AG04449 (cell line): ENCODE measurements at regions not wholly inside any gene's neighbourhood (a gene's known extent, or its start where the extent isn't known, plus 50 kb on each side); places are given as distances from the start of the nearest gene placed in this dataset.

ENCODE experiments used
- CTCF ChIA-PET: fragments of 350-600 bp; formaldehyde crosslinking; extraction: SDS; loops from one replicate; lab custom pipeline; 2021; ENCODE audit warnings: antibody characterized with exemption; lab: Yijun Ruan, JAX
- POLR2A ChIA-PET: fragments of 400-600, 350-600 bp; formaldehyde crosslinking; extraction: SDS; loops from one replicate; lab custom pipeline; 2020; ENCODE audit warnings: antibody characterized with exemption, inconsistent platforms; lab: Yijun Ruan, JAX
- DNase-seq: peaks from one replicate; pipeline ENCODE4 v3.0.0-alpha.2; 2010; ENCODE audit warnings: low read depth, low spot score
- H3K4me3 ChIP-seq: 2 replicates; pipeline ENCODE4 v1.5.1; 2011; ENCODE audit warnings: low read depth, mild to moderate bottlenecking, control low read depth, low read length
- TF ChIP-seq, protein P1 (sequence below): IDR thresholded peaks from one replicate; pipeline ENCODE4 v1.5.1; 2011; ENCODE audit warnings: mild to moderate bottlenecking, moderate library complexity, low read length, control low read depth, inconsistent platforms; ENCODE audit not compliant: insufficient read depth; ENCODE audit errors: missing control alignments

DNA sequence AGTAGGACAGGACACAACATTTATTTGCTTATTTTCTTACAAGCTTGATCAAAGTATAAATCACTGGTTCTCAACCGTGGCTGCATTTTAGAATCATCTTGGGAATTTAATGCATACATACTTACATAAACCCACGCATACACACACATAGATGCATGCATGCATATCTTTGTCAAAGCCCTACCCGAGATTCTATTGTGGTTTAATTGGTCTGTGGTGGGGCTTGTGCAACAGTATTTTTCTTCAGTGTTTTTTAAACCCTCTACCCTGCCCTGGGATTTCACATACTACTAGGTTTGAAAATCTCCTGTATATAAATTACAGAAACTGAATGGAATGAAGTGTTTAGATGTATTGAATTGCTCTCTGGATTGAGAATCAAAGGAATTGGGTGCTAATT is 1166.2 kb downstream of the MAT2B start:
- DNase-seq: no peak
- POLR2A ChIA-PET: interaction anchor here (0.6 kb wide), 1 partner anchor 591 kb away, joined by 3 read pairs; no protein-coding TSS in a partner anchor
- H3K4me3 ChIP-seq: no peak overlapping the region
- TF ChIP-seq, protein P1, sequence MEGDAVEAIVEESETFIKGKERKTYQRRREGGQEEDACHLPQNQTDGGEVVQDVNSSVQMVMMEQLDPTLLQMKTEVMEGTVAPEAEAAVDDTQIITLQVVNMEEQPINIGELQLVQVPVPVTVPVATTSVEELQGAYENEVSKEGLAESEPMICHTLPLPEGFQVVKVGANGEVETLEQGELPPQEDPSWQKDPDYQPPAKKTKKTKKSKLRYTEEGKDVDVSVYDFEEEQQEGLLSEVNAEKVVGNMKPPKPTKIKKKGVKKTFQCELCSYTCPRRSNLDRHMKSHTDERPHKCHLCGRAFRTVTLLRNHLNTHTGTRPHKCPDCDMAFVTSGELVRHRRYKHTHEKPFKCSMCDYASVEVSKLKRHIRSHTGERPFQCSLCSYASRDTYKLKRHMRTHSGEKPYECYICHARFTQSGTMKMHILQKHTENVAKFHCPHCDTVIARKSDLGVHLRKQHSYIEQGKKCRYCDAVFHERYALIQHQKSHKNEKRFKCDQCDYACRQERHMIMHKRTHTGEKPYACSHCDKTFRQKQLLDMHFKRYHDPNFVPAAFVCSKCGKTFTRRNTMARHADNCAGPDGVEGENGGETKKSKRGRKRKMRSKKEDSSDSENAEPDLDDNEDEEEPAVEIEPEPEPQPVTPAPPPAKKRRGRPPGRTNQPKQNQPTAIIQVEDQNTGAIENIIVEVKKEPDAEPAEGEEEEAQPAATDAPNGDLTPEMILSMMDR: no peak
- CTCF ChIA-PET: no interaction called here

DNA sequence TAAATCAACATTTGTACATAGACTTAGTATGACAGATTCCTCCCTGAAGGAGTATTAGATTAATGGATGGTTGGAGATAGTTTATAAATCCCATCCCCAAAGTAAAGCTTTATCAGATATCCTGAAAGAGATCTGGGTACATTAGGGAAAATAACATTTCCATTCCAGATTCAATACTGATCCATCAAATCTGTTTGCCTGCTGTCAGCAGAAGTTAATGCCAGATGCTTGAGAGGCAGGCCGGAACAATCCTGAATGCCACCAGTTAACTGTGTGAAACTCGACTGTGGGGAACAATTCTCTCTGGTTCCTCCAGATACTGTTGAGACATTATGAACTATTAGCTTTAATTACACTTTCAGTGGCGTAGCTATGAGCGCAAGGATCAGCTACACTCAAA is 1166.8 kb downstream of the MAT2B start:
- no peak overlapping the region for H3K4me3 ChIP-seq
- ChIA-PET POLR2A (no interaction called here), CTCF (interaction anchor here (0.7 kb wide), 1 partner anchor 9 kb away, joined by 4 read pairs; no protein-coding TSS in a partner anchor)
- TF ChIP-seq, protein P1: no peak
- no peak for DNase-seq

DNA sequence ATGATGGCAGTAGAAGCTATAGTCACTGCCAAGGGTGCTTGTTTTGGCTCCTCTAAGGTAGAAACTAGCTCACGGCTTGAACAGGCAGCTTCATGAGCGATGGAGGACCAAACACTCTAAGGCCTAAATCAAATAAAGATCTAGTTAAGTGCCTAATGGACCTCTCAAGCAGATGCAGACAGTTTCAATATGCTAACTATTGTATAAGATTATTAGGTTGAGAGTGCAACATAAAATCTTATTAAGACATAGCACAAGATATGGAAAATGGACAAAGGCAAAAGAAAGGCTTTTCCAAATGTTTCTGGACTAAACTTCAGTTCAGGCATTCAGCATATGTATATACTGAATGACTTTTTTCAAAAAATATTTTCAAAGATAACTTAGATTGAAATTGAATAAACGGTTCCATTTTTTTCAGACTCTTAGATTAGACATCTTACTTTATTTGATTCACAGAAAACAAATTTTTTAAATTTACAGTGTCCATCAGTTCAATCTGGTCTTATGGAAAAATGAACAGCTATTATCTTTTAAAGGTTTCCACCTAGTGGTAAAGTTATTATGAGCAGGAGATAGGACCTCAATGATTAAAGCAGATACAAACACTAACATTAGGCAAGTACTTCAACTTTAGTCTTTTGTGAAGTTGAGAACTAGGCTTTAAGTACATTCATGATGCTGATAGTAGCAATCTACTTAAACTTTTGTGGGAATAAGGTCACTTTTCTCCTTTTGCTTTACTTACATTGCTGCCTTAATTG is 1167.7 kb downstream of the MAT2B start:
- ChIA-PET POLR2A (no interaction called here), CTCF (interaction anchor here (0.7 kb wide), 1 partner anchor 10 kb away, joined by 4 read pairs; no protein-coding TSS in a partner anchor)
- TF ChIP-seq, protein P1: no peak
- no peak for DNase-seq
- no peak overlapping the region for H3K4me3 ChIP-seq

- POLR2A ChIA-PET: no interaction called here
- H3K4me3 ChIP-seq: no peak overlapping the region
- CTCF ChIA-PET: no interaction called here
- DNase-seq: no peak
- TF ChIP-seq, protein P1: no peak
These were observed 1174.0 kb downstream of the MAT2B start for GRCh38 chr5:164679461-164679860.

DNA sequence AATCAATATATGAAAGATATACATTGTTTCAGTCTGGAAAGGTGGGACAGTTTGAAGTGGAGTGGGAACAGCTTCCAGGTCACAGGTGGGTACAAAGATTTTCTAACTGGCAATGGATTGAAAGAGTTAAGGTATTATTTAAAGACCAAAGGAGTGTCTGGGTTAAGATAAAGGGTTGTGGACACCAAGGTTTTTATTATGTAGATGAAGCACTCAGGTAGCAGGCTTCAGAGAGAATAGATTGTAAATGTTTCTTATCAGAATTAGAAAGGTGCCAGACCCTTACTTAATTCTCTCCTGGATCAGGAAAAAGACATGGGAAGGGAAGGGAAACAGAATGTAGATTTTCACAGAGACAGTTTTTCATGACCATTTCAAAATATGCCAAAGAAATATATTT is 1174.8 kb downstream of the MAT2B start:
- ChIA-PET POLR2A (no interaction called here), CTCF (no interaction called here)
- TF ChIP-seq, protein P1: no peak
- no peak overlapping the region for H3K4me3 ChIP-seq
- no peak for DNase-seq

GRCh38 chr5:164680812-164681520 is 1175.5 kb downstream of the MAT2B start:
- no peak for DNase-seq
- TF ChIP-seq, protein P1: no peak
- ChIA-PET POLR2A (no interaction called here), CTCF (no interaction called here)
- H3K4me3 ChIP-seq: no peak overlapping the region
